ENCODE measurements at regions not wholly inside any gene's neighbourhood (a gene's known extent, or its start where the extent isn't known, plus 50 kb on each side); places are given as distances from the start of the nearest gene placed in this dataset.
"Not testable (repeated sequence)": the region's sequence is repeated elsewhere in the genome, so short reads cannot be mapped to it uniquely, and the experiment has no call there.

- ATAC-seq: no peak
- peaks cover 9 to 16% of the 10 kb centered on the region in 2 donors for H3K4me1 Mint-ChIP-seq (ENCODE audit: low read depth in 2 of 2)
- no peak for DNase-seq (ENCODE audit: low spot score)
- H3K27ac Mint-ChIP-seq: no peak overlapping the region
- no peak overlapping the region for H3K4me3 Mint-ChIP-seq
- H3K36me3 Mint-ChIP-seq: no peaks in the 10 kb centered on the region
- H3K27me3 Mint-ChIP-seq: no peaks in the 10 kb centered on the region
- no peaks in the 10 kb centered on the region for H3K9me3 Mint-ChIP-seq
Observed at GRCh38 chr16:29139261-29139802, 154.5 kb downstream of the LAT start.

GRCh38 chr16:29138698-29139097, 153.8 kb downstream of the LAT start:
- not testable (repeated sequence) for H3K27ac Mint-ChIP-seq; DNase-seq (ENCODE audit: low spot score); H3K9me3 Mint-ChIP-seq; H3K36me3 Mint-ChIP-seq; H3K4me3 Mint-ChIP-seq; H3K27me3 Mint-ChIP-seq; ATAC-seq
- peaks cover 9 to 16% of the 10 kb centered on the region in 2 donors for H3K4me1 Mint-ChIP-seq (ENCODE audit: low read depth in 2 of 2)

GRCh38 chr16:29137894-29138662, 153.2 kb downstream of the LAT start:
- H3K36me3 Mint-ChIP-seq; H3K27ac Mint-ChIP-seq; ATAC-seq; DNase-seq (ENCODE audit: low spot score); H3K27me3 Mint-ChIP-seq; H3K9me3 Mint-ChIP-seq; H3K4me3 Mint-ChIP-seq: not testable (repeated sequence)
- peaks cover 9 to 16% of the 10 kb centered on the region in 2 donors for H3K4me1 Mint-ChIP-seq (ENCODE audit: low read depth in 2 of 2)

- ATAC-seq; DNase-seq (ENCODE audit: low spot score); H3K27ac Mint-ChIP-seq; H3K9me3 Mint-ChIP-seq; H3K36me3 Mint-ChIP-seq; H3K4me3 Mint-ChIP-seq; H3K27me3 Mint-ChIP-seq: not testable (repeated sequence)
- peaks cover 9 to 13% of the 10 kb centered on the region in 2 donors for H3K4me1 Mint-ChIP-seq (ENCODE audit: low read depth in 2 of 2)
Observed at GRCh38 chr16:29137461-29137860, 152.6 kb downstream of the LAT start.

- H3K9me3 Mint-ChIP-seq; H3K36me3 Mint-ChIP-seq; H3K4me3 Mint-ChIP-seq; H3K27me3 Mint-ChIP-seq; DNase-seq (ENCODE audit: low spot score); H3K27ac Mint-ChIP-seq; ATAC-seq: not testable (repeated sequence)
- peaks cover 9 to 13% of the 10 kb centered on the region in 2 donors for H3K4me1 Mint-ChIP-seq (ENCODE audit: low read depth in 2 of 2)
Observed at GRCh38 chr16:29136916-29137315, 152.1 kb downstream of the LAT start.

GRCh38 chr16:29136046-29136696, 151.3 kb downstream of the LAT start:
- ATAC-seq: peak in 1 of 2 donors; percentile 63
- peaks cover 9 to 13% of the 10 kb centered on the region in 2 donors for H3K4me1 Mint-ChIP-seq (ENCODE audit: low read depth in 2 of 2)
- not testable (repeated sequence) for H3K27me3 Mint-ChIP-seq; H3K36me3 Mint-ChIP-seq; H3K27ac Mint-ChIP-seq; H3K9me3 Mint-ChIP-seq; DNase-seq (ENCODE audit: low spot score); H3K4me3 Mint-ChIP-seq

GRCh38 chr16:29135098-29135497, 150.2 kb downstream of the LAT start:
- DNase-seq (ENCODE audit: low spot score); ATAC-seq; H3K4me3 Mint-ChIP-seq; H3K27ac Mint-ChIP-seq; H3K36me3 Mint-ChIP-seq; H3K27me3 Mint-ChIP-seq; H3K9me3 Mint-ChIP-seq: not testable (repeated sequence)
- H3K4me1 Mint-ChIP-seq (ENCODE audit: low read depth in 2 of 2): peaks cover 9 to 10% of the 10 kb centered on the region in 2 donors

- ATAC-seq; H3K27me3 Mint-ChIP-seq; H3K27ac Mint-ChIP-seq; H3K9me3 Mint-ChIP-seq; H3K4me3 Mint-ChIP-seq; H3K36me3 Mint-ChIP-seq; DNase-seq (ENCODE audit: low spot score): not testable (repeated sequence)
- peaks cover 9 to 10% of the 10 kb centered on the region in 2 donors for H3K4me1 Mint-ChIP-seq (ENCODE audit: low read depth in 2 of 2)
Observed at GRCh38 chr16:29133681-29134430, 149.0 kb downstream of the LAT start.

- not testable (repeated sequence) for ATAC-seq; H3K4me3 Mint-ChIP-seq; H3K9me3 Mint-ChIP-seq; DNase-seq (ENCODE audit: low spot score); H3K27ac Mint-ChIP-seq; H3K27me3 Mint-ChIP-seq; H3K36me3 Mint-ChIP-seq
- peaks cover 9 to 10% of the 10 kb centered on the region in 2 donors for H3K4me1 Mint-ChIP-seq (ENCODE audit: low read depth in 2 of 2)
Observed at GRCh38 chr16:29132869-29133268, 148.0 kb downstream of the LAT start.

- not testable (repeated sequence) for H3K27me3 Mint-ChIP-seq; H3K4me3 Mint-ChIP-seq; DNase-seq (ENCODE audit: low spot score); H3K36me3 Mint-ChIP-seq; H3K27ac Mint-ChIP-seq; H3K9me3 Mint-ChIP-seq
- H3K4me1 Mint-ChIP-seq (ENCODE audit: low read depth in 2 of 2): peaks cover 9 to 10% of the 10 kb centered on the region in 2 donors
- ATAC-seq: peak; percentile 29 to 30
Observed at GRCh38 chr16:29132444-29132843, 147.6 kb downstream of the LAT start.

- not testable (repeated sequence) for H3K27me3 Mint-ChIP-seq; H3K9me3 Mint-ChIP-seq; DNase-seq (ENCODE audit: low spot score); ATAC-seq; H3K27ac Mint-ChIP-seq; H3K36me3 Mint-ChIP-seq; H3K4me3 Mint-ChIP-seq
- peaks cover 16 to 18% of the 10 kb centered on the region in 2 donors for H3K4me1 Mint-ChIP-seq (ENCODE audit: low read depth in 2 of 2)
Observed at GRCh38 chr16:29130901-29131851, 146.3 kb downstream of the LAT start.

GRCh38 chr16:29130131-29130711, 145.4 kb downstream of the LAT start:
- not testable (repeated sequence) for H3K36me3 Mint-ChIP-seq; H3K27me3 Mint-ChIP-seq; ATAC-seq; H3K27ac Mint-ChIP-seq; DNase-seq (ENCODE audit: low spot score); H3K9me3 Mint-ChIP-seq; H3K4me3 Mint-ChIP-seq
- peaks cover 22 to 23% of the 10 kb centered on the region in 2 donors for H3K4me1 Mint-ChIP-seq (ENCODE audit: low read depth in 2 of 2)
